Activated T-helper 1 cell treated with anti-CD3 and anti-CD28 coated beads, Interleukin-2, amount 50 U/mL, for 16 hours (primary cell): ENCODE measurements at regions not wholly inside any gene's neighbourhood (a gene's known extent, or its start where the extent isn't known, plus 50 kb on each side); places are given as distances from the start of the nearest gene placed in this dataset.
"Not testable (repeated sequence)": the region's sequence is repeated elsewhere in the genome, so short reads cannot be mapped to it uniquely, and the experiment has no call there.

Source experiments
- DNase-seq, 2 donors: peaks; one replicate each; pipeline ENCODE4 v3.0.0-alpha.2; 2020; ENCODE audit warnings: low read depth in 1 of 2, low spot score in 1 of 2

GRCh38 chr7:131937868-131938267 lies 381.4 kb upstream of the PODXL start:
- DNase-seq = no peak

- DNase-seq = no peak
These were observed 378.8 kb upstream of the PODXL start for GRCh38 chr7:131935180-131935579.

GRCh38 chr7:131934452-131934851 lies 378.0 kb upstream of the PODXL start:
- no peak for DNase-seq

GRCh38 chr7:131933751-131934289 lies 377.4 kb upstream of the PODXL start:
- DNase-seq = no peak

GRCh38 chr7:131933219-131933618 lies 376.8 kb upstream of the PODXL start:
- not testable (repeated sequence) for DNase-seq

GRCh38 chr7:131932271-131932670 lies 375.8 kb upstream of the PODXL start:
- DNase-seq = no peak

GRCh38 chr7:131931370-131931769 lies 374.9 kb upstream of the PODXL start:
- DNase-seq = no peak

GRCh38 chr7:131929632-131930031 lies 373.2 kb upstream of the PODXL start:
- no peak for DNase-seq

- no peak for DNase-seq
These were observed 371.5 kb upstream of the PODXL start for GRCh38 chr7:131927770-131928423.

- no peak for DNase-seq
These were observed 369.2 kb upstream of the PODXL start for GRCh38 chr7:131925636-131926035.

GRCh38 chr7:131924857-131925256 lies 368.4 kb upstream of the PODXL start:
- no peak for DNase-seq

- DNase-seq = not testable (repeated sequence)
These were observed 366.5 kb upstream of the PODXL start for GRCh38 chr7:131922948-131923347.

GRCh38 chr7:131921016-131921415 lies 364.6 kb upstream of the PODXL start:
- no peak for DNase-seq

GRCh38 chr7:131919920-131920709 lies 363.7 kb upstream of the PODXL start:
- DNase-seq = no peak

- no peak for DNase-seq
These were observed 354.7 kb upstream of the PODXL start for GRCh38 chr7:131911112-131911511.

GRCh38 chr7:131909151-131909768 lies 352.8 kb upstream of the PODXL start:
- no peak for DNase-seq

GRCh38 chr7:131908714-131909113 lies 352.3 kb upstream of the PODXL start:
- DNase-seq = no peak

GRCh38 chr7:131905471-131905973 lies 349.1 kb upstream of the PODXL start:
- DNase-seq = no peak

- DNase-seq = no peak
These were observed 348.4 kb upstream of the PODXL start for GRCh38 chr7:131904760-131905327.

- DNase-seq = no peak
These were observed 346.9 kb upstream of the PODXL start for GRCh38 chr7:131903315-131903714.

GRCh38 chr7:131900785-131901287 lies 344.4 kb upstream of the PODXL start:
- DNase-seq = no peak
